ENCODE measurements at regions not wholly inside any gene's neighbourhood (a gene's known extent, or its start where the extent isn't known, plus 50 kb on each side); places are given as distances from the start of the nearest gene placed in this dataset.

DNA sequence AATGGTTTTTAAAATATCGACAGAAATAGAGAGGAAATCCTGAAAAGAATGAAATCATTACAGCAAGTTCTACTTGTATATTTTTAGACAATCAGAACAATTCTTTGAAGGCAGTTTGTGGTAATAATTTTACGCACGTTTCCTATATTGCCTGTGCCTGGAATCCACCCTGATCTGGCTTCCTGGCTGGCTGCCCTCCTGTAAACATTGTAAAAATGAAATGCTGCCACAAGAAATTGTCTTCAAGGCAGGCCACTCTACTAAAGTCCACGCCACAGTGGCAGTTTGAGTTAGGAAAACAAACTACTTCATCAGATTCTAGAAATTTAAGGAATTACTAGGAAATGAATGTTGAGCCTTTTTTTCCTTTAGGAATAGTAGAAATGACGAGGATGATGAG lies 454.5 kb upstream of the NR5A2 start:
- peak in 1 of 2 donors; percentile 49 for TF ChIP-seq POLR2AphosphoS5 (IDR thresholded peaks at IDR 0.05; ENCODE audit: insufficient read depth in 1 of 2, low read depth in 1 of 2)
- no peak for TF ChIP-seq CTCF (IDR thresholded peaks at IDR 0.05)
- intact Hi-C loops (cut with DNase I), result no loop called here

DNA sequence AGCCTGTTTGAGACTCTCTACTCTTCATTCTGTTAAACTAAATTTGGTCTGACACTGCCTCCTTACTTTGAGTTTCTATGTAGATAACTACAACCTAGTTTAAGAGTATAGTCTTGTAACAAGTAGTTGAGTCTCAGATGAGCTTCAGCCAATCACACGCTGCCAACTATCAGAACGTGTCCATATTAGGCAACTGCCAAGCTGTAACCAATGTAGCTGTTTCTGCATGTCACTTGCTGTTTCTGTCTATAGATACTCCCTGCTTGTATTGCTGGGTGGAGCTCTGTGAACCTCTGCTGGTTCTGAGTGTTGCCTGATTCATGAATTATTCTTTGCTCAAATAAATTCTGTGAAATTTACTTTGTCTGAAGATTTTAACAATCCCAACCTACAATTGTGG lies 452.6 kb upstream of the NR5A2 start:
- DNase-seq (ENCODE audit: extremely low spot score in 2 of 2), result no peak
- H3K4me1 ChIP-seq, result no peaks in the 10 kb centered on the region
- no peak overlapping the region for H3K4me3 ChIP-seq
- no peaks in the 10 kb centered on the region for H3K36me3 ChIP-seq
- TF ChIP-seq CTCF (IDR thresholded peaks at IDR 0.05), result no peak
- TF ChIP-seq POLR2AphosphoS5 (IDR thresholded peaks at IDR 0.05; ENCODE audit: insufficient read depth in 1 of 2, low read depth in 1 of 2), result no peak
- TF ChIP-seq POLR2A (IDR thresholded peaks at IDR 0.05), result no peak
- H3K9me3 ChIP-seq, result no peaks in the 10 kb centered on the region
- intact Hi-C loops (cut with DNase I), result no loop called here
- H3K27ac ChIP-seq, result no peak overlapping the region
- H3K27me3 ChIP-seq, result no peaks in the 10 kb centered on the region

More for the DNA sequence above, 454.5 kb upstream of the NR5A2 start:
- DNase-seq (ENCODE audit: extremely low spot score in 2 of 2), result no peak
- no peaks in the 10 kb centered on the region for H3K4me1 ChIP-seq
- no peaks in the 10 kb centered on the region for H3K9me3 ChIP-seq
- no peaks in the 10 kb centered on the region for H3K27me3 ChIP-seq
- no peak overlapping the region for H3K4me3 ChIP-seq
- H3K36me3 ChIP-seq, result no peaks in the 10 kb centered on the region
- no peak overlapping the region for H3K27ac ChIP-seq

GRCh38 chr1:199580300-199580699 lies 447.2 kb upstream of the NR5A2 start:
- DNase-seq (ENCODE audit: extremely low spot score in 2 of 2), result no peak
- H3K27ac ChIP-seq, result no peak overlapping the region
- intact Hi-C loops (cut with DNase I), result no loop called here
- no peak overlapping the region for H3K4me3 ChIP-seq
- H3K36me3 ChIP-seq, result no peaks in the 10 kb centered on the region
- H3K27me3 ChIP-seq, result no peaks in the 10 kb centered on the region
- no peaks in the 10 kb centered on the region for H3K4me1 ChIP-seq
- TF ChIP-seq CTCF (IDR thresholded peaks at IDR 0.05) (no peak), POLR2A (IDR thresholded peaks at IDR 0.05) (no peak), POLR2AphosphoS5 (IDR thresholded peaks at IDR 0.05; ENCODE audit: insufficient read depth in 1 of 2, low read depth in 1 of 2) (no peak)
- H3K9me3 ChIP-seq, result no peaks in the 10 kb centered on the region

- no peaks in the 10 kb centered on the region for H3K27me3 ChIP-seq
- no peak for TF ChIP-seq POLR2AphosphoS5 (IDR thresholded peaks at IDR 0.05; ENCODE audit: insufficient read depth in 1 of 2, low read depth in 1 of 2)
- no peak for TF ChIP-seq CTCF (IDR thresholded peaks at IDR 0.05)
- TF ChIP-seq POLR2A (IDR thresholded peaks at IDR 0.05), result no peak
These were observed 442.1 kb upstream of the NR5A2 start for GRCh38 chr1:199585392-199585791.

GRCh38 chr1:199590708-199591107 lies 436.8 kb upstream of the NR5A2 start:
- Histone ChIP-seq H3K27me3 (no peaks in the 10 kb centered on the region), H3K9me3 (no peaks in the 10 kb centered on the region), H3K4me1 (no peaks in the 10 kb centered on the region), H3K4me3 (no peak overlapping the region), H3K36me3 (no peaks in the 10 kb centered on the region), H3K27ac (no peak overlapping the region)
- no peak for DNase-seq (ENCODE audit: extremely low spot score in 2 of 2)
- no peak for TF ChIP-seq POLR2AphosphoS5 (IDR thresholded peaks at IDR 0.05; ENCODE audit: insufficient read depth in 1 of 2, low read depth in 1 of 2)
- TF ChIP-seq CTCF (IDR thresholded peaks at IDR 0.05), result no peak
- no peak for TF ChIP-seq POLR2A (IDR thresholded peaks at IDR 0.05)
- intact Hi-C loops (cut with DNase I), result no loop called here

More at GRCh38 chr1:199585392-199585791, 442.1 kb upstream of the NR5A2 start:
- intact Hi-C loops (cut with DNase I), result no loop called here
- H3K36me3 ChIP-seq, result no peaks in the 10 kb centered on the region
- H3K9me3 ChIP-seq, result no peaks in the 10 kb centered on the region
- no peak overlapping the region for H3K27ac ChIP-seq
- H3K4me1 ChIP-seq, result no peaks in the 10 kb centered on the region
- no peak overlapping the region for H3K4me3 ChIP-seq
- DNase-seq (ENCODE audit: extremely low spot score in 2 of 2), result no peak

All from vagina (tissue), 2 donors.